ENCODE measurements at regions not wholly inside any gene's neighbourhood (a gene's known extent, or its start where the extent isn't known, plus 50 kb on each side); places are given as distances from the start of the nearest gene placed in this dataset.

GRCh38 chr10:88059190-88059589 lies 195.8 kb downstream of the PTEN start:
- no peak for DNase-seq (ENCODE audit: low spot score)
- FAIRE-seq, result no peak

GRCh38 chr10:88060762-88061161 lies 197.3 kb downstream of the PTEN start:
- no peak for FAIRE-seq

GRCh38 chr10:88062385-88062784 lies 199.0 kb downstream of the PTEN start:
- DNase-seq (ENCODE audit: low spot score) (no peak), FAIRE-seq (no peak)

More at GRCh38 chr10:88060762-88061161, 197.3 kb downstream of the PTEN start:
- DNase-seq (ENCODE audit: low spot score), result no peak

- DNase-seq (ENCODE audit: low spot score), result no peak
- FAIRE-seq, result no peak
These were observed 199.5 kb downstream of the PTEN start for GRCh38 chr10:88062798-88063472.

GRCh38 chr10:88063861-88064557 lies 200.6 kb downstream of the PTEN start:
- no peak for DNase-seq (ENCODE audit: low spot score)
- no peak for FAIRE-seq

GRCh38 chr10:88064608-88065382 lies 201.4 kb downstream of the PTEN start:
- no peak for DNase-seq (ENCODE audit: low spot score)
- no peak for FAIRE-seq

- no peak for DNase-seq (ENCODE audit: low spot score)
- no peak for FAIRE-seq
These were observed 202.1 kb downstream of the PTEN start for GRCh38 chr10:88065383-88066049.

GRCh38 chr10:88066319-88066718 lies 202.9 kb downstream of the PTEN start:
- DNase-seq (ENCODE audit: low spot score), result no peak
- no peak for FAIRE-seq

- no peak for DNase-seq (ENCODE audit: low spot score)
- no peak for FAIRE-seq
These were observed 203.5 kb downstream of the PTEN start for GRCh38 chr10:88066876-88067275.

- FAIRE-seq (no peak), DNase-seq (ENCODE audit: low spot score) (no peak)
These were observed 204.3 kb downstream of the PTEN start for GRCh38 chr10:88067737-88068136.

- no peak for FAIRE-seq
- DNase-seq (ENCODE audit: low spot score), result no peak
These were observed 205.9 kb downstream of the PTEN start for GRCh38 chr10:88069338-88069737.

GRCh38 chr10:88070080-88070880 lies 206.9 kb downstream of the PTEN start:
- no peak for FAIRE-seq
- DNase-seq (ENCODE audit: low spot score), result no peak

- no peak for DNase-seq (ENCODE audit: low spot score)
- FAIRE-seq, result no peak
These were observed 208.5 kb downstream of the PTEN start for GRCh38 chr10:88071879-88072278.

- FAIRE-seq (no peak), DNase-seq (ENCODE audit: low spot score) (no peak)
These were observed 210.3 kb downstream of the PTEN start for GRCh38 chr10:88073682-88074081.

- FAIRE-seq, result no peak
- DNase-seq (ENCODE audit: low spot score), result no peak
These were observed 211.5 kb downstream of the PTEN start for GRCh38 chr10:88074971-88075370.

GRCh38 chr10:88076027-88076880 lies 212.8 kb downstream of the PTEN start:
- DNase-seq (ENCODE audit: low spot score), result no peak
- FAIRE-seq, result no peak

GRCh38 chr10:88077977-88078376 lies 214.6 kb downstream of the PTEN start:
- FAIRE-seq, result no peak

GRCh38 chr10:88080213-88080612 lies 216.8 kb downstream of the PTEN start:
- DNase-seq (ENCODE audit: low spot score) (peak; percentile 79), FAIRE-seq (peak; percentile 99)

More at GRCh38 chr10:88077977-88078376, 214.6 kb downstream of the PTEN start:
- peak; percentile 7 for DNase-seq (ENCODE audit: low spot score)

- DNase-seq (ENCODE audit: low spot score), result no peak
- no peak for FAIRE-seq
These were observed 218.1 kb downstream of the PTEN start for GRCh38 chr10:88081457-88082054.
